Gastrocnemius medialis (tissue), 4 donors: ENCODE measurements at regions not wholly inside any gene's neighbourhood (a gene's known extent, or its start where the extent isn't known, plus 50 kb on each side); places are given as distances from the start of the nearest gene placed in this dataset.

Source experiments
- ATAC-seq, 2 donors: fragments of 150-250 bp; one replicate each; pipeline ENCODE4 v1.9.1; 2016
- DNase-seq, 2 donors: peaks; one replicate each; pipeline ENCODE4 v3.0.0-alpha.2; 2019
- H3K27ac ChIP-seq, 4 donors: fragments of 200-600 bp; sonication (generic); 1 replicate in 1 of 4; 2 replicates in 3 of 4; pipeline ENCODE4 v1.5.1; 2016 to 2018; ENCODE audit warnings: mild to moderate bottlenecking in 2 of 4, moderate library complexity in 1 of 4
- H3K27me3 ChIP-seq, 3 donors: fragments of 200-600 bp; sonication (generic) in 2 of 3; 1 replicate in 1 of 3; 2 replicates in 2 of 3; pipeline versions ENCODE4 v1.5.1 to v1.6.0; 2016 to 2019; ENCODE audit warnings: mild to moderate bottlenecking in 1 of 3, moderate library complexity in 1 of 3
- H3K36me3 ChIP-seq, 2 donors: fragments of 200-600 bp; sonication (generic) in 1 of 2; one replicate each; pipeline ENCODE4 v1.5.1; 2017 to 2018
- H3K4me1 ChIP-seq, 2 donors: fragments of 200-600 bp; sonication (generic) in 1 of 2; one replicate each; pipeline ENCODE4 v1.5.1; 2016 to 2017; ENCODE audit warnings: mild to moderate bottlenecking in 2 of 2
- H3K4me3 ChIP-seq, 4 donors: fragments of 200-600 bp; sonication (generic) in 3 of 4; 1 replicate in 1 of 4; 2 replicates in 3 of 4; pipeline ENCODE4 v1.5.1; 2016 to 2019; ENCODE audit warnings: mild to moderate bottlenecking in 2 of 4
- H3K9me3 ChIP-seq, 3 donors: fragments of 200-600 bp; sonication (generic) in 2 of 3; 1 replicate in 1 of 3; 2 replicates in 2 of 3; pipeline ENCODE4 v1.5.1; 2016 to 2019
- POLR2A ChIP-seq, 2 donors: fragments of 450-650 bp; IDR thresholded peaks; one replicate each; pipeline ENCODE4 v1.6.1; 2017; ENCODE audit warnings: antibody characterized with exemption in 2 of 2, mild to moderate bottlenecking in 2 of 2, moderate library complexity in 2 of 2
- in situ Hi-C, 4 donors: fragments of 200-750 bp; cut with MboI; loops; one replicate each; pipeline versions ENCODE4 v1.15.0 to v1.8.0; 2017; ENCODE audit warnings: low sequenced_read_pairs in 4 of 4
- intact Hi-C: fragments of 100-400 bp; cut with DNase I; formaldehyde crosslinking; loops from one replicate; pipeline ENCODE4 v1.15.1; 2023; ENCODE audit warnings: low total_unique reads
- TF ChIP-seq, protein P1 (sequence below), 5 experiments: fragments of 450-650 bp in 3 of 5; fragments of 200-600 bp in 2 of 5; sonication (generic) in 2 of 5; IDR thresholded peaks in 4 of 5; conservative IDR thresholded peaks in 1 of 5; 1 replicate in 4 of 5; 2 replicates in 1 of 5; pipeline ENCODE4 v1.5.1; 2016 to 2019; ENCODE audit warnings: antibody characterized with exemption in 5 of 5, mild to moderate bottlenecking in 3 of 5, moderate library complexity in 3 of 5

DNA sequence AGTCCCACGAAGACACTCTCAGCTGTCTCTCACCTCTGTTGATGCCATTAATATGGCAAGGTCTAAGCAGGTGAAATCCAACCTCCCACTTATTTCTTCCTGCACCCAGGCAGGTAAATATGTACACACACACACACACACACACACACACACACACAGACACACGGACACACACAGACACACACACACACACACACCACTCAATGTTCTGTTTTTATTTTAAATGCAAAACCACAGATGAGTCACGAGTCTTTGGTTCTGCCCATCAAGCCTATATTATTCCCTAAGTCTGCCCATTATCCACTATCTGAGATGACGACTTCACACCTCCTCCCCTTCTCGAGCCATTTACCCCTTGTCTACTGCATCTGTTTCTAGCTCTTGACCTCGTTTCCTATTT is 344.7 kb downstream of the CDH26 start:
- no peak for ATAC-seq
- TF ChIP-seq POLR2A (IDR thresholded peaks at IDR 0.05), result no peak
- TF ChIP-seq, protein P1, sequence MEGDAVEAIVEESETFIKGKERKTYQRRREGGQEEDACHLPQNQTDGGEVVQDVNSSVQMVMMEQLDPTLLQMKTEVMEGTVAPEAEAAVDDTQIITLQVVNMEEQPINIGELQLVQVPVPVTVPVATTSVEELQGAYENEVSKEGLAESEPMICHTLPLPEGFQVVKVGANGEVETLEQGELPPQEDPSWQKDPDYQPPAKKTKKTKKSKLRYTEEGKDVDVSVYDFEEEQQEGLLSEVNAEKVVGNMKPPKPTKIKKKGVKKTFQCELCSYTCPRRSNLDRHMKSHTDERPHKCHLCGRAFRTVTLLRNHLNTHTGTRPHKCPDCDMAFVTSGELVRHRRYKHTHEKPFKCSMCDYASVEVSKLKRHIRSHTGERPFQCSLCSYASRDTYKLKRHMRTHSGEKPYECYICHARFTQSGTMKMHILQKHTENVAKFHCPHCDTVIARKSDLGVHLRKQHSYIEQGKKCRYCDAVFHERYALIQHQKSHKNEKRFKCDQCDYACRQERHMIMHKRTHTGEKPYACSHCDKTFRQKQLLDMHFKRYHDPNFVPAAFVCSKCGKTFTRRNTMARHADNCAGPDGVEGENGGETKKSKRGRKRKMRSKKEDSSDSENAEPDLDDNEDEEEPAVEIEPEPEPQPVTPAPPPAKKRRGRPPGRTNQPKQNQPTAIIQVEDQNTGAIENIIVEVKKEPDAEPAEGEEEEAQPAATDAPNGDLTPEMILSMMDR (IDR thresholded peaks at IDR 0.05 in 4 of 5, conservative IDR thresholded peaks at IDR 0.05 in 1 of 5), result no peak

DNA sequence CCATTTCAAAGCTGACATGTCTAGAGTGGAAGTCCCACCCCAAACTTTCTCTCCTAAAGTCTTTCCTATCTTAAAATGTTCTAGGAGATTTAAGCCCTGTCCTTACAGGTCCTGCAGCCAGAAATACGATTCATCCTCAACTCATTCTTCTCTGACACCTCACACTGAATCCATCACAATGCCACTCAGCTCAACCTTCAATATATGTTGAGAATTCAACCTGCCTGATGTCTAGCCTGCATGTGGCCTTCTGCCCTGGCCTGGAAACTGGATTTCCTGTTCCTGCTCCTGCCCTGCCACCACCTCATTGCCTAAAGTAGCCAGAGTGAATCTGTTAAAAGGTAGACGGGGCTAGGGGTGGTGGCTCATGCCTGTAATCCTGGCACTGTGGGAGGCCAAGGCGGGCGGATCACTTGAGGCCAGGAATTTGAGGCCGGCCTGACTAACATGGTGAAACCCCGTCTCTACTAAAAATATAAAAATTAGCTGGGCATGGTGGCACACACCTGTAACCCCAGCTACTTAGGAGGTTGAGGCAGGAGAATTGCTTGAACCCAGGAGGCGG is 345.9 kb downstream of the CDH26 start:
- Histone ChIP-seq H3K27ac (no peak overlapping the region), H3K27me3 (no peaks in the 10 kb centered on the region), H3K4me1 (no peaks in the 10 kb centered on the region), H3K4me3 (no peak overlapping the region), H3K36me3 (no peaks in the 10 kb centered on the region), H3K9me3 (no peaks in the 10 kb centered on the region)
- no peak for ATAC-seq
- DNase-seq, result no peak
- TF ChIP-seq, protein P1 (IDR thresholded peaks at IDR 0.05 in 4 of 5, conservative IDR thresholded peaks at IDR 0.05 in 1 of 5), result no peak
- intact Hi-C loops, result no loop called here
- in situ Hi-C loops, result no loop called here

More for the DNA sequence above, 344.7 kb downstream of the CDH26 start:
- Histone ChIP-seq H3K9me3 (no peaks in the 10 kb centered on the region), H3K4me1 (no peaks in the 10 kb centered on the region), H3K27me3 (no peaks in the 10 kb centered on the region), H3K27ac (no peak overlapping the region), H3K4me3 (no peak overlapping the region), H3K36me3 (no peaks in the 10 kb centered on the region)
- no peak for DNase-seq
- in situ Hi-C loops, result no loop called here
- intact Hi-C loops, result no loop called here

DNA sequence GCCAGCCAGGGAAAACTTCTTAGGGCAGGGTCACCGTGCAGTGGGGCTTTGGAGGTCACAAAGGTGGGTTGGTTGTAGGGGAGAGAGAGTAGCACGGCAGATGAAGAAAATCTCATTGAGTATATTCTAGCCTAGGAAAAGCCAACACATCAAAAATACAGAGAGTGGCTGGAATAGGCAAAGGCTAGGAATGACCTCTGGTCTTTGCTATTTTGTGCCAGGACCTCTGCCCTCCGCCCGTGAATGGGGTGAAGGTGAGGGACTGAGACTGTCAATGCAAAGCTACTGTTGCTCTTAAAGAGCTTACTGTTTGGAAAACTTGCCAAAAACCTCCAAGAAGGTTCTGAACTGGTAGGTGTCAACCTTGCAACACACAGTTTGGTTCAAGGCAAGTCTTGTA is 346.7 kb downstream of the CDH26 start:
- in situ Hi-C loops (no loop called here), intact Hi-C loops (no loop called here)
- DNase-seq, result no peak
- Histone ChIP-seq H3K27me3 (no peaks in the 10 kb centered on the region), H3K4me3 (no peak overlapping the region), H3K9me3 (no peaks in the 10 kb centered on the region), H3K36me3 (no peaks in the 10 kb centered on the region), H3K27ac (no peak overlapping the region), H3K4me1 (no peaks in the 10 kb centered on the region)
- no peak for ATAC-seq
- TF ChIP-seq, protein P1 (IDR thresholded peaks at IDR 0.05 in 4 of 5, conservative IDR thresholded peaks at IDR 0.05 in 1 of 5), result no peak
- no peak for TF ChIP-seq POLR2A (IDR thresholded peaks at IDR 0.05)

DNA sequence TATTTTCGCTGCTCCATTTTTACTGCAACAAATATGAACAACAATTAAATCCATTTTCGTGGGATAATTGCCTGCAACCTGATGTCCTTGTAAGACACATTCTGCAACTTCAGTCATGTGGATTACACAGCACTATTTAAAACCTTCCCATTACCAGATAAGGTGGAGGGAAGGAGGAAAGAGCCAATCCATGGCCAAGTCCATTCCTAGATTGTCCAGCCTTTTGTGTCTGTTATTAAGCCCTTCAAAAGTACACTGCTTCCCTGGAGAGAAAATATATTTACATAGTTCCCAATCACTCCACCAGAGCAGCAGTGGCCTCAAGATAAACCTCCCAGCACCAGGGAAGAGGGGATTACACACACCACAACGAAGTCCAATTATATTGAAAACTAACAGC is 347.9 kb downstream of the CDH26 start:
- DNase-seq, result no peak
- intact Hi-C loops, result no loop called here
- TF ChIP-seq, protein P1 (IDR thresholded peaks at IDR 0.05 in 4 of 5, conservative IDR thresholded peaks at IDR 0.05 in 1 of 5), result no peak
- no peak for TF ChIP-seq POLR2A (IDR thresholded peaks at IDR 0.05)
- Histone ChIP-seq H3K4me1 (no peaks in the 10 kb centered on the region), H3K27me3 (no peaks in the 10 kb centered on the region), H3K36me3 (no peaks in the 10 kb centered on the region), H3K9me3 (no peaks in the 10 kb centered on the region), H3K27ac (no peak overlapping the region), H3K4me3 (no peak overlapping the region)
- in situ Hi-C loops, result no loop called here
- no peak for ATAC-seq

DNA sequence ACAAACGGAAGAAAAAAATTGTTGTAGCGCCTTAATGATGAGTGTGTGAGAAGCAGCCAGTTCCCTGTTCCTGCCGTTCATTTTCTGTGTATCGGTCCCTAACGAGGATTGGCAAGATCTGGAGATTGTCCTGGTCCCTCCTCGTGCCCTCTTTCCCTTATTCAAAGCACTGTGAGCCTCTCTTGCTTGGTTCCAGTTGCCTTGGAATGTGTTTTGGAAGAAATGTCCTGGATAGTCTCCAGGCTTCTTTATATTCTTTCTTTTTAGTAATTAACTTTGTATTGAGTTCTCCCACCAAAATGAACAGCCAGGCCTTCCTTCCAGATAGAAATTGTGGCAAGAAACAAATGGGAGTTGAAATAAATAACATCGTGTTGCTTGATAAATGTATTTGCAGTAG is 348.3 kb downstream of the CDH26 start:
- Histone ChIP-seq H3K27me3 (no peaks in the 10 kb centered on the region), H3K9me3 (no peaks in the 10 kb centered on the region), H3K36me3 (no peaks in the 10 kb centered on the region), H3K4me1 (no peaks in the 10 kb centered on the region), H3K4me3 (no peak overlapping the region), H3K27ac (no peak overlapping the region)
- in situ Hi-C loops, result no loop called here
- ATAC-seq (no peak), DNase-seq (no peak)
- intact Hi-C loops, result no loop called here
- TF ChIP-seq, protein P1 (IDR thresholded peaks at IDR 0.05 in 4 of 5, conservative IDR thresholded peaks at IDR 0.05 in 1 of 5), result no peak
- TF ChIP-seq POLR2A (IDR thresholded peaks at IDR 0.05), result no peak
